Panc1 (cell line): ENCODE measurements at regions not wholly inside any gene's neighbourhood (a gene's known extent, or its start where the extent isn't known, plus 50 kb on each side); places are given as distances from the start of the nearest gene placed in this dataset.

Experiments used
- TF ChIP-seq, protein P1 (sequence below): fragments of 450-650 bp; IDR thresholded peaks from 2 replicates; pipeline ENCODE4 v1.5.1; 2017; ENCODE audit warnings: mild to moderate bottlenecking
- TF ChIP-seq, protein P2 (sequence below), 2 experiments: IDR thresholded peaks; 2 replicates each; pipeline ENCODE4 v1.6.1; 2011 to 2012; ENCODE audit warnings: low read depth in 2 of 2, control low read depth in 1 of 2, low read length in 1 of 2, mild to moderate bottlenecking in 1 of 2, moderate library complexity in 1 of 2; ENCODE audit not compliant: insufficient read depth in 1 of 2

DNA sequence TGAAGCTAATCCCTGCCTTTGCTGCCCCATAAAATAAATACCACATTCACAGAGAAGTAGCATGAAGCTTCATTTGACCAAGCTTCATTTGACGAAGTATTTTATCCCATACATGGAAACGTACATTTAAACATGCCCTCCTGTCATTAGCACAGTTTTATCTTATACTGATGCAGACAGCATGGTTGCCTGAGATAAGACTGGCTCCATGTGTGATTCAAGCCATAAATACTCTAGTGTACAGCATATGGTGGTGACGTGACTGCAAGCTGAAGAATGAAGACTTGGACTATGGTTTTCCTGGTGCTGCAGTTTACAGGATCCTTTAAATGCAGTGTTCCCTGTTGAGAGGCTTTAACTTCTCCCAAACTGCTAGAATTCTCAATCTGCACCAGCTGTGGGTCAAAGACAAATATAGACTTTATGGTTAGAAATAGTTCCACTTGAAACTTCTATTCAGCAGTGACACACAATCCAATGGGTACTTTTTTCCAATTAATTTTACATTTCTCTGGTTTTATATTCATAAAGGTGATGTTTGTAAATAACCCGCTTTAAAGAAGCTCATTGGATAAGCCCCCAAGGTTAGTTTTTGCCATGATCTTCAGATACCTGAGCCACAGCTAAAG, 64.9 kb downstream of the CYB561 start:
- TF ChIP-seq, protein P1, sequence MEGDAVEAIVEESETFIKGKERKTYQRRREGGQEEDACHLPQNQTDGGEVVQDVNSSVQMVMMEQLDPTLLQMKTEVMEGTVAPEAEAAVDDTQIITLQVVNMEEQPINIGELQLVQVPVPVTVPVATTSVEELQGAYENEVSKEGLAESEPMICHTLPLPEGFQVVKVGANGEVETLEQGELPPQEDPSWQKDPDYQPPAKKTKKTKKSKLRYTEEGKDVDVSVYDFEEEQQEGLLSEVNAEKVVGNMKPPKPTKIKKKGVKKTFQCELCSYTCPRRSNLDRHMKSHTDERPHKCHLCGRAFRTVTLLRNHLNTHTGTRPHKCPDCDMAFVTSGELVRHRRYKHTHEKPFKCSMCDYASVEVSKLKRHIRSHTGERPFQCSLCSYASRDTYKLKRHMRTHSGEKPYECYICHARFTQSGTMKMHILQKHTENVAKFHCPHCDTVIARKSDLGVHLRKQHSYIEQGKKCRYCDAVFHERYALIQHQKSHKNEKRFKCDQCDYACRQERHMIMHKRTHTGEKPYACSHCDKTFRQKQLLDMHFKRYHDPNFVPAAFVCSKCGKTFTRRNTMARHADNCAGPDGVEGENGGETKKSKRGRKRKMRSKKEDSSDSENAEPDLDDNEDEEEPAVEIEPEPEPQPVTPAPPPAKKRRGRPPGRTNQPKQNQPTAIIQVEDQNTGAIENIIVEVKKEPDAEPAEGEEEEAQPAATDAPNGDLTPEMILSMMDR, result no peak
- TF ChIP-seq, protein P2, sequence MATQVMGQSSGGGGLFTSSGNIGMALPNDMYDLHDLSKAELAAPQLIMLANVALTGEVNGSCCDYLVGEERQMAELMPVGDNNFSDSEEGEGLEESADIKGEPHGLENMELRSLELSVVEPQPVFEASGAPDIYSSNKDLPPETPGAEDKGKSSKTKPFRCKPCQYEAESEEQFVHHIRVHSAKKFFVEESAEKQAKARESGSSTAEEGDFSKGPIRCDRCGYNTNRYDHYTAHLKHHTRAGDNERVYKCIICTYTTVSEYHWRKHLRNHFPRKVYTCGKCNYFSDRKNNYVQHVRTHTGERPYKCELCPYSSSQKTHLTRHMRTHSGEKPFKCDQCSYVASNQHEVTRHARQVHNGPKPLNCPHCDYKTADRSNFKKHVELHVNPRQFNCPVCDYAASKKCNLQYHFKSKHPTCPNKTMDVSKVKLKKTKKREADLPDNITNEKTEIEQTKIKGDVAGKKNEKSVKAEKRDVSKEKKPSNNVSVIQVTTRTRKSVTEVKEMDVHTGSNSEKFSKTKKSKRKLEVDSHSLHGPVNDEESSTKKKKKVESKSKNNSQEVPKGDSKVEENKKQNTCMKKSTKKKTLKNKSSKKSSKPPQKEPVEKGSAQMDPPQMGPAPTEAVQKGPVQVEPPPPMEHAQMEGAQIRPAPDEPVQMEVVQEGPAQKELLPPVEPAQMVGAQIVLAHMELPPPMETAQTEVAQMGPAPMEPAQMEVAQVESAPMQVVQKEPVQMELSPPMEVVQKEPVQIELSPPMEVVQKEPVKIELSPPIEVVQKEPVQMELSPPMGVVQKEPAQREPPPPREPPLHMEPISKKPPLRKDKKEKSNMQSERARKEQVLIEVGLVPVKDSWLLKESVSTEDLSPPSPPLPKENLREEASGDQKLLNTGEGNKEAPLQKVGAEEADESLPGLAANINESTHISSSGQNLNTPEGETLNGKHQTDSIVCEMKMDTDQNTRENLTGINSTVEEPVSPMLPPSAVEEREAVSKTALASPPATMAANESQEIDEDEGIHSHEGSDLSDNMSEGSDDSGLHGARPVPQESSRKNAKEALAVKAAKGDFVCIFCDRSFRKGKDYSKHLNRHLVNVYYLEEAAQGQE (IDR thresholded peaks at IDR 0.05; ENCODE audit: insufficient read depth in 1 of 2, low read depth in 2 of 2, low read length in 1 of 2), result no peak
